ENCODE measurements at regions not wholly inside any gene's neighbourhood (a gene's known extent, or its start where the extent isn't known, plus 50 kb on each side); places are given as distances from the start of the nearest gene placed in this dataset.

DNA sequence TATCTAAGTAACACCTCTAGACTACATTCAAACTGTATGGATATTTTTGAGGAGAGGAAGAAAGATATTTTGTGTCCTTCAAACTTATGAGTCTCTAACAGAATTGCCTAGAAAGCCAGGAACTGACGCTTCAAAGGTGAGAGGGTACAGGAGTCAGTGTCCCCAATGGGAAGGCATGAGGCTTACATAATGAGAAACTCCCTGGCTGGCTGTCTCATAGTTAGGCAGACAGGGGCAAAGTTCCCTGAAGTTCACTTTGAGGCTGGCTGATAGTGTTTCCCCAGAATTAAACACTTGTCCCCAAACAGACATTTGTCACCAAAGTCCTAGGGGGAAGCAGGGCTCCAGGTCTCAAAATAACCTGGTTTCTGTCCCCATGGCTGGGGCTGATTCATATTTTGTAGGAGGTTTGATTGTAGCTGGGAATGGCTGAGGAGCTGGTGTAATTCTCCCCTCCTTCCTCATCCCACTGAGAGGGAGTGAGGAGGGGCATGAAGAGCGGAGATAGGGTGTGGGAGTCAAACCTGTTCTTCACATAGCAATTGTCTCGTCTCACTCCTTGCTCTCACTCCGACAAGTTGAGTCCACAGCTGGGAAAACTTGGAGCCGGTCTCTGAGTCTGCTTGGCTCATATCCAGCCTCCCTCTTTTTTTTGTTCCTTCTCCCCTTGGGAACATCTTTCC is 56.4 kb upstream of the CISTR start:
- in situ Hi-C loops (cut with HindIII; ENCODE audit: low sequenced_read_pairs): no loop called here
- H3K4me3 ChIP-seq (ENCODE audit: low read depth, low read length): no peak overlapping the region
- TF ChIP-seq, protein P1, sequence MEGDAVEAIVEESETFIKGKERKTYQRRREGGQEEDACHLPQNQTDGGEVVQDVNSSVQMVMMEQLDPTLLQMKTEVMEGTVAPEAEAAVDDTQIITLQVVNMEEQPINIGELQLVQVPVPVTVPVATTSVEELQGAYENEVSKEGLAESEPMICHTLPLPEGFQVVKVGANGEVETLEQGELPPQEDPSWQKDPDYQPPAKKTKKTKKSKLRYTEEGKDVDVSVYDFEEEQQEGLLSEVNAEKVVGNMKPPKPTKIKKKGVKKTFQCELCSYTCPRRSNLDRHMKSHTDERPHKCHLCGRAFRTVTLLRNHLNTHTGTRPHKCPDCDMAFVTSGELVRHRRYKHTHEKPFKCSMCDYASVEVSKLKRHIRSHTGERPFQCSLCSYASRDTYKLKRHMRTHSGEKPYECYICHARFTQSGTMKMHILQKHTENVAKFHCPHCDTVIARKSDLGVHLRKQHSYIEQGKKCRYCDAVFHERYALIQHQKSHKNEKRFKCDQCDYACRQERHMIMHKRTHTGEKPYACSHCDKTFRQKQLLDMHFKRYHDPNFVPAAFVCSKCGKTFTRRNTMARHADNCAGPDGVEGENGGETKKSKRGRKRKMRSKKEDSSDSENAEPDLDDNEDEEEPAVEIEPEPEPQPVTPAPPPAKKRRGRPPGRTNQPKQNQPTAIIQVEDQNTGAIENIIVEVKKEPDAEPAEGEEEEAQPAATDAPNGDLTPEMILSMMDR (IDR thresholded peaks at IDR 0.05; ENCODE audit: low read depth, low read length): no peak
- DNase-seq (ENCODE audit: low read depth, low spot score): no peak

DNA sequence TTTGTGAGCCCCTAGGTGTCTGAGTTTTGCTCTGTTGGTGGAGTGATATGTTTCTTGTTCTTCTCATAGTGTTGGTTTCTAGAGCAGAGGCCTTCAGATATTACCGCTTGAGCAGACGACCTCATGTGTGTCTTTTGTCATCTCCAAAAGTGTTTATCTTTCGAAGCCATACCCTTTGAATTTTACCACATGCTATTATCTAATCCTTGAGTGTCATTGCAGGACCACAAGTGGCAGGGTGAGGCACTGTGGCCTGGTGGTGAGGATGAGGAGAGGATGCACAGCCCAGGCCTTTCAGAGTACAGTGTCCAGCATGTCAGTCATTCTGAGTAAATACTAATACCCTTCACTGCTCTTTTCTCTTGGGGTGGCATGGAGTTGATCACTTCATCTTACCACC is 57.2 kb upstream of the CISTR start:
- no peak for DNase-seq (ENCODE audit: low read depth, low spot score)
- TF ChIP-seq, protein P1 (IDR thresholded peaks at IDR 0.05; ENCODE audit: low read depth, low read length): no peak
- H3K4me3 ChIP-seq (ENCODE audit: low read depth, low read length): no peak overlapping the region
- in situ Hi-C loops (cut with HindIII; ENCODE audit: low sequenced_read_pairs): no loop called here

DNA sequence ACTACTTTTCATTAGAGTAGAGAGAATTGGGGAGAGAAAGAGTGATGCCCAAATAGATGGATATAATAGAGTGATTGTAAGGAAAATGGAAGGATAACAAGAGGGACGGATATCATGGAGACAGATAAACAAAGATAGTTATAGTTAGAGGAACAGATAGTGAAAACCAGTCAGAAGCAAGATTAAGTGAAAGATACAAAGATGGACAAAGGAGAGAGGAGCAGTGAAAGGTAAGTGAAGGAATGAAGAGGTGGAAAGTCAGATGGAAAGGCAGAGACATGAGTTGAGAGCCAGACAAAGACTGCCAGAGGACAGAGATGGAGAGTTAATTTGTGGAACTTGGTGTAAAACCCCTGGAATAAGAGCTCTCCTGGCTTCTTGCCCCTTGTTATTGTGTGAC is 59.2 kb upstream of the CISTR start:
- TF ChIP-seq, protein P1 (IDR thresholded peaks at IDR 0.05; ENCODE audit: low read depth, low read length): no peak
- in situ Hi-C loops (cut with HindIII; ENCODE audit: low sequenced_read_pairs): no loop called here
- no peak overlapping the region for H3K4me3 ChIP-seq (ENCODE audit: low read depth, low read length)
- DNase-seq (ENCODE audit: low read depth, low spot score): no peak

GRCh38 chr12:53811606-53812005 is 59.8 kb upstream of the CISTR start:
- in situ Hi-C loops (cut with HindIII; ENCODE audit: low sequenced_read_pairs): no loop called here

GRCh38 chr12:53816360-53817020 is 64.7 kb upstream of the CISTR start:
- TF ChIP-seq, protein P1 (IDR thresholded peaks at IDR 0.05; ENCODE audit: low read depth, low read length): no peak
- in situ Hi-C loops (cut with HindIII; ENCODE audit: low sequenced_read_pairs): no loop called here
- no peak for DNase-seq (ENCODE audit: low read depth, low spot score)
- H3K4me3 ChIP-seq (ENCODE audit: low read depth, low read length): no peak overlapping the region

More at GRCh38 chr12:53811606-53812005, 59.8 kb upstream of the CISTR start:
- TF ChIP-seq, protein P1 (IDR thresholded peaks at IDR 0.05; ENCODE audit: low read depth, low read length): no peak
- DNase-seq (ENCODE audit: low read depth, low spot score): no peak
- H3K4me3 ChIP-seq (ENCODE audit: low read depth, low read length): no peak overlapping the region

- no peak for DNase-seq (ENCODE audit: low read depth, low spot score)
- H3K4me3 ChIP-seq (ENCODE audit: low read depth, low read length): no peak overlapping the region
- TF ChIP-seq, protein P1 (IDR thresholded peaks at IDR 0.05; ENCODE audit: low read depth, low read length): no peak
- in situ Hi-C loops (cut with HindIII; ENCODE audit: low sequenced_read_pairs): no loop called here
Observed at GRCh38 chr12:53817021-53817389, 65.2 kb upstream of the CISTR start.
